ENCODE measurements at regions not wholly inside any gene's neighbourhood (a gene's known extent, or its start where the extent isn't known, plus 50 kb on each side); places are given as distances from the start of the nearest gene placed in this dataset.

GRCh38 chr14:98347686-98348085 lies 924.3 kb downstream of the BCL11B start:
- no peak overlapping the region for H3K9ac ChIP-seq (ENCODE audit: low read depth in 1 of 3, low read length in 3 of 3)
- H3K36me3 ChIP-seq (ENCODE audit: control insufficient read depth in 3 of 3, insufficient read depth in 3 of 3, low read length in 3 of 3) = no peaks in the 10 kb centered on the region
- H3K4me3 ChIP-seq (ENCODE audit: low read length in 3 of 3) = no peak overlapping the region
- H3K4me1 ChIP-seq (ENCODE audit: control insufficient read depth in 3 of 3, insufficient read depth in 3 of 3, low read length in 3 of 3) = no peaks in the 10 kb centered on the region
- peaks cover 0 to 12% (median 3%) of the 10 kb centered on the region in 3 donors for H3K27me3 ChIP-seq (ENCODE audit: control insufficient read depth in 3 of 3, insufficient read depth in 3 of 3, low read length in 3 of 3)
- H3K9me3 ChIP-seq (ENCODE audit: control insufficient read depth in 3 of 3, low read length in 3 of 3) = no peaks in the 10 kb centered on the region
- H3K27ac ChIP-seq (ENCODE audit: low read depth, low read length) = no peak overlapping the region

- Histone ChIP-seq H3K4me1 (ENCODE audit: control insufficient read depth in 3 of 3, insufficient read depth in 3 of 3, low read length in 3 of 3) (no peaks in the 10 kb centered on the region), H3K9ac (ENCODE audit: low read depth in 1 of 3, low read length in 3 of 3) (no peak overlapping the region)
Observed at GRCh38 chr14:98348505-98348904, 923.5 kb downstream of the BCL11B start.

GRCh38 chr14:98350213-98350612 lies 921.8 kb downstream of the BCL11B start:
- Histone ChIP-seq H3K27ac (ENCODE audit: low read depth, low read length) (no peak overlapping the region), H3K4me3 (ENCODE audit: low read length in 3 of 3) (no peak overlapping the region), H3K9ac (ENCODE audit: low read depth in 1 of 3, low read length in 3 of 3) (no peak overlapping the region), H3K9me3 (ENCODE audit: control insufficient read depth in 3 of 3, low read length in 3 of 3) (no peaks in the 10 kb centered on the region), H3K4me1 (ENCODE audit: control insufficient read depth in 3 of 3, insufficient read depth in 3 of 3, low read length in 3 of 3) (no peaks in the 10 kb centered on the region), H3K27me3 (ENCODE audit: control insufficient read depth in 3 of 3, insufficient read depth in 3 of 3, low read length in 3 of 3) (peaks cover 0 to 14% (median 3%) of the 10 kb centered on the region in 3 donors), H3K36me3 (ENCODE audit: control insufficient read depth in 3 of 3, insufficient read depth in 3 of 3, low read length in 3 of 3) (no peaks in the 10 kb centered on the region)

More at GRCh38 chr14:98348505-98348904, 923.5 kb downstream of the BCL11B start:
- H3K27me3 ChIP-seq (ENCODE audit: control insufficient read depth in 3 of 3, insufficient read depth in 3 of 3, low read length in 3 of 3) = peaks cover 0 to 12% (median 3%) of the 10 kb centered on the region in 3 donors
- H3K36me3 ChIP-seq (ENCODE audit: control insufficient read depth in 3 of 3, insufficient read depth in 3 of 3, low read length in 3 of 3) = no peaks in the 10 kb centered on the region
- no peak overlapping the region for H3K27ac ChIP-seq (ENCODE audit: low read depth, low read length)
- H3K4me3 ChIP-seq (ENCODE audit: low read length in 3 of 3) = no peak overlapping the region
- H3K9me3 ChIP-seq (ENCODE audit: control insufficient read depth in 3 of 3, low read length in 3 of 3) = no peaks in the 10 kb centered on the region

GRCh38 chr14:98364961-98365360 lies 907.0 kb downstream of the BCL11B start:
- Histone ChIP-seq H3K4me3 (ENCODE audit: low read length in 3 of 3) (no peak overlapping the region), H3K27ac (ENCODE audit: low read depth, low read length) (no peak overlapping the region), H3K9ac (ENCODE audit: low read depth in 1 of 3, low read length in 3 of 3) (no peak overlapping the region), H3K4me1 (ENCODE audit: control insufficient read depth in 3 of 3, insufficient read depth in 3 of 3, low read length in 3 of 3) (no peaks in the 10 kb centered on the region), H3K36me3 (ENCODE audit: control insufficient read depth in 3 of 3, insufficient read depth in 3 of 3, low read length in 3 of 3) (no peaks in the 10 kb centered on the region), H3K9me3 (ENCODE audit: control insufficient read depth in 3 of 3, low read length in 3 of 3) (no peaks in the 10 kb centered on the region), H3K27me3 (ENCODE audit: control insufficient read depth in 3 of 3, insufficient read depth in 3 of 3, low read length in 3 of 3) (peaks cover 0 to 5% (median 5%) of the 10 kb centered on the region in 3 donors)

- Histone ChIP-seq H3K9me3 (ENCODE audit: control insufficient read depth in 3 of 3, low read length in 3 of 3) (no peaks in the 10 kb centered on the region), H3K36me3 (ENCODE audit: control insufficient read depth in 3 of 3, insufficient read depth in 3 of 3, low read length in 3 of 3) (no peaks in the 10 kb centered on the region), H3K4me1 (ENCODE audit: control insufficient read depth in 3 of 3, insufficient read depth in 3 of 3, low read length in 3 of 3) (no peaks in the 10 kb centered on the region), H3K9ac (ENCODE audit: low read depth in 1 of 3, low read length in 3 of 3) (no peak overlapping the region), H3K27ac (ENCODE audit: low read depth, low read length) (no peak overlapping the region), H3K27me3 (ENCODE audit: control insufficient read depth in 3 of 3, insufficient read depth in 3 of 3, low read length in 3 of 3) (peaks cover 0 to 6% (median 5%) of the 10 kb centered on the region in 3 donors), H3K4me3 (ENCODE audit: low read length in 3 of 3) (no peak overlapping the region)
Observed at GRCh38 chr14:98366429-98366828, 905.6 kb downstream of the BCL11B start.

GRCh38 chr14:98368221-98368620 lies 903.8 kb downstream of the BCL11B start:
- no peaks in the 10 kb centered on the region for H3K9me3 ChIP-seq (ENCODE audit: control insufficient read depth in 3 of 3, low read length in 3 of 3)
- H3K27ac ChIP-seq (ENCODE audit: low read depth, low read length) = no peak overlapping the region
- H3K4me3 ChIP-seq (ENCODE audit: low read length in 3 of 3) = no peak overlapping the region
- H3K27me3 ChIP-seq (ENCODE audit: control insufficient read depth in 3 of 3, insufficient read depth in 3 of 3, low read length in 3 of 3) = peaks cover 0 to 5% (median 3%) of the 10 kb centered on the region in 3 donors
- H3K9ac ChIP-seq (ENCODE audit: low read depth in 1 of 3, low read length in 3 of 3) = no peak overlapping the region
- H3K4me1 ChIP-seq (ENCODE audit: control insufficient read depth in 3 of 3, insufficient read depth in 3 of 3, low read length in 3 of 3) = no peaks in the 10 kb centered on the region
- no peaks in the 10 kb centered on the region for H3K36me3 ChIP-seq (ENCODE audit: control insufficient read depth in 3 of 3, insufficient read depth in 3 of 3, low read length in 3 of 3)

GRCh38 chr14:98368916-98369315 lies 903.1 kb downstream of the BCL11B start:
- H3K9me3 ChIP-seq (ENCODE audit: control insufficient read depth in 3 of 3, low read length in 3 of 3) = no peaks in the 10 kb centered on the region
- no peaks in the 10 kb centered on the region for H3K36me3 ChIP-seq (ENCODE audit: control insufficient read depth in 3 of 3, insufficient read depth in 3 of 3, low read length in 3 of 3)
- no peak overlapping the region for H3K4me3 ChIP-seq (ENCODE audit: low read length in 3 of 3)
- H3K27me3 ChIP-seq (ENCODE audit: control insufficient read depth in 3 of 3, insufficient read depth in 3 of 3, low read length in 3 of 3) = peaks cover 0 to 5% (median 3%) of the 10 kb centered on the region in 3 donors
- H3K4me1 ChIP-seq (ENCODE audit: control insufficient read depth in 3 of 3, insufficient read depth in 3 of 3, low read length in 3 of 3) = no peaks in the 10 kb centered on the region
- no peak overlapping the region for H3K9ac ChIP-seq (ENCODE audit: low read depth in 1 of 3, low read length in 3 of 3)
- H3K27ac ChIP-seq (ENCODE audit: low read depth, low read length) = no peak overlapping the region

- Histone ChIP-seq H3K4me1 (ENCODE audit: control insufficient read depth in 3 of 3, insufficient read depth in 3 of 3, low read length in 3 of 3) (no peaks in the 10 kb centered on the region), H3K27me3 (ENCODE audit: control insufficient read depth in 3 of 3, insufficient read depth in 3 of 3, low read length in 3 of 3) (peaks cover 0 to 5% (median 3%) of the 10 kb centered on the region in 3 donors), H3K36me3 (ENCODE audit: control insufficient read depth in 3 of 3, insufficient read depth in 3 of 3, low read length in 3 of 3) (no peaks in the 10 kb centered on the region), H3K4me3 (ENCODE audit: low read length in 3 of 3) (no peak overlapping the region), H3K9ac (ENCODE audit: low read depth in 1 of 3, low read length in 3 of 3) (no peak overlapping the region), H3K9me3 (ENCODE audit: control insufficient read depth in 3 of 3, low read length in 3 of 3) (no peaks in the 10 kb centered on the region), H3K27ac (ENCODE audit: low read depth, low read length) (no peak overlapping the region)
Observed at GRCh38 chr14:98369344-98369743, 902.7 kb downstream of the BCL11B start.

GRCh38 chr14:98370352-98370751 lies 901.6 kb downstream of the BCL11B start:
- no peaks in the 10 kb centered on the region for H3K36me3 ChIP-seq (ENCODE audit: control insufficient read depth in 3 of 3, insufficient read depth in 3 of 3, low read length in 3 of 3)
- no peaks in the 10 kb centered on the region for H3K9me3 ChIP-seq (ENCODE audit: control insufficient read depth in 3 of 3, low read length in 3 of 3)
- no peaks in the 10 kb centered on the region for H3K4me1 ChIP-seq (ENCODE audit: control insufficient read depth in 3 of 3, insufficient read depth in 3 of 3, low read length in 3 of 3)
- H3K27ac ChIP-seq (ENCODE audit: low read depth, low read length) = no peak overlapping the region
- no peak overlapping the region for H3K4me3 ChIP-seq (ENCODE audit: low read length in 3 of 3)
- peaks cover 0 to 5% (median 3%) of the 10 kb centered on the region in 3 donors for H3K27me3 ChIP-seq (ENCODE audit: control insufficient read depth in 3 of 3, insufficient read depth in 3 of 3, low read length in 3 of 3)
- no peak overlapping the region for H3K9ac ChIP-seq (ENCODE audit: low read depth in 1 of 3, low read length in 3 of 3)

- H3K9me3 ChIP-seq (ENCODE audit: control insufficient read depth in 3 of 3, low read length in 3 of 3) = no peaks in the 10 kb centered on the region
- H3K4me1 ChIP-seq (ENCODE audit: control insufficient read depth in 3 of 3, insufficient read depth in 3 of 3, low read length in 3 of 3) = no peaks in the 10 kb centered on the region
- H3K4me3 ChIP-seq (ENCODE audit: low read length in 3 of 3) = no peak overlapping the region
- H3K27ac ChIP-seq (ENCODE audit: low read depth, low read length) = no peak overlapping the region
- H3K9ac ChIP-seq (ENCODE audit: low read depth in 1 of 3, low read length in 3 of 3) = no peak overlapping the region
- H3K27me3 ChIP-seq (ENCODE audit: control insufficient read depth in 3 of 3, insufficient read depth in 3 of 3, low read length in 3 of 3) = peaks cover 0 to 5% (median 3%) of the 10 kb centered on the region in 3 donors
- no peaks in the 10 kb centered on the region for H3K36me3 ChIP-seq (ENCODE audit: control insufficient read depth in 3 of 3, insufficient read depth in 3 of 3, low read length in 3 of 3)
Observed at GRCh38 chr14:98371141-98371540, 900.9 kb downstream of the BCL11B start.

All from skeletal muscle tissue (tissue), 3 donors.